Nephron (organoid): ENCODE measurements at regions not wholly inside any gene's neighbourhood (a gene's known extent, or its start where the extent isn't known, plus 50 kb on each side); places are given as distances from the start of the nearest gene placed in this dataset.

Experiments
- H3K27ac Mint-ChIP-seq, 3 experiments: 2 replicates each; pipeline ENCODE4 v1.8.0; 2020; ENCODE audit warnings: mixed read lengths in 3 of 3, mild to moderate bottlenecking in 2 of 3, moderate library complexity in 1 of 3
- H3K27me3 Mint-ChIP-seq: 2 replicates; pipeline ENCODE4 v1.8.0; 2021; ENCODE audit warnings: low read depth, mild to moderate bottlenecking, moderate library complexity, mixed read lengths
- H3K36me3 Mint-ChIP-seq: 2 replicates; pipeline ENCODE4 v1.8.0; 2020; ENCODE audit warnings: low read depth, mixed read lengths
- H3K4me1 Mint-ChIP-seq: 2 replicates; pipeline ENCODE4 v1.8.0; 2020; ENCODE audit warnings: mixed read lengths
- H3K4me3 Mint-ChIP-seq, 3 experiments: 2 replicates each; pipeline ENCODE4 v1.8.0; 2020; ENCODE audit warnings: mild to moderate bottlenecking in 3 of 3, mixed read lengths in 3 of 3, moderate library complexity in 2 of 3
- H3K9me3 Mint-ChIP-seq: 2 replicates; pipeline ENCODE4 v1.8.0; 2020; ENCODE audit warnings: mixed read lengths
- TF ChIP-seq, protein P1 (sequence below), 3 experiments: fragments of 200-600 bp; sonication (generic); IDR thresholded peaks; one replicate each; pipeline ENCODE4 v1.5.0; 2021; ENCODE audit warnings: antibody characterized with exemption in 3 of 3; ENCODE audit not compliant: unreplicated experiment in 3 of 3

DNA sequence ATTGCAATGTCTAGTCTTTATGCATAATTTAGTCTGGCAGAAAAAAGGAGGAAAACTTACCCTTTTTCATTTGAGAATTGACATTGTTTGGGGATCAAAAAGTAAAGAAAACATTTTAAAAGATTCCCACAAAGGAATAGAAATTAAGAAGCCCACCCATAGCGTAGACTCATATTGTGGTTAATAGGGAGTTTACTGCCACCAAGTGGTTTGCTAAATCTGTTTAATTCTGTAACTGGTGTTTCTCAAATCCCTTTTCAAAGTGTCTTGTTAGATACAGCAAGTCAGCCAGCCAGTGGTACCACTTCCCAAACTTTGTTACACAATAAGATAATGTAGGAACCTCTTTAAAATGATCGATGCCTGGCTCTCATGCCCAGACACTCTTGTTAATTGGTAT lies 180.3 kb downstream of the IPO8 start:
- Mint-ChIP-seq H3K4me3 (no peak overlapping the region), H3K36me3 (no peaks in the 10 kb centered on the region), H3K4me1 (peaks cover 44% of the 10 kb centered on the region), H3K27me3 (peaks cover 6% of the 10 kb centered on the region), H3K27ac (peak overlapping the region in 2 of 3 experiments; percentile 48 to 62), H3K9me3 (peaks cover 3% of the 10 kb centered on the region)
- TF ChIP-seq, protein P1, sequence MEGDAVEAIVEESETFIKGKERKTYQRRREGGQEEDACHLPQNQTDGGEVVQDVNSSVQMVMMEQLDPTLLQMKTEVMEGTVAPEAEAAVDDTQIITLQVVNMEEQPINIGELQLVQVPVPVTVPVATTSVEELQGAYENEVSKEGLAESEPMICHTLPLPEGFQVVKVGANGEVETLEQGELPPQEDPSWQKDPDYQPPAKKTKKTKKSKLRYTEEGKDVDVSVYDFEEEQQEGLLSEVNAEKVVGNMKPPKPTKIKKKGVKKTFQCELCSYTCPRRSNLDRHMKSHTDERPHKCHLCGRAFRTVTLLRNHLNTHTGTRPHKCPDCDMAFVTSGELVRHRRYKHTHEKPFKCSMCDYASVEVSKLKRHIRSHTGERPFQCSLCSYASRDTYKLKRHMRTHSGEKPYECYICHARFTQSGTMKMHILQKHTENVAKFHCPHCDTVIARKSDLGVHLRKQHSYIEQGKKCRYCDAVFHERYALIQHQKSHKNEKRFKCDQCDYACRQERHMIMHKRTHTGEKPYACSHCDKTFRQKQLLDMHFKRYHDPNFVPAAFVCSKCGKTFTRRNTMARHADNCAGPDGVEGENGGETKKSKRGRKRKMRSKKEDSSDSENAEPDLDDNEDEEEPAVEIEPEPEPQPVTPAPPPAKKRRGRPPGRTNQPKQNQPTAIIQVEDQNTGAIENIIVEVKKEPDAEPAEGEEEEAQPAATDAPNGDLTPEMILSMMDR (IDR thresholded peaks at IDR 0.05; ENCODE audit: unreplicated experiment in 3 of 3): peak; percentile 24 to 54 (median 50)

DNA sequence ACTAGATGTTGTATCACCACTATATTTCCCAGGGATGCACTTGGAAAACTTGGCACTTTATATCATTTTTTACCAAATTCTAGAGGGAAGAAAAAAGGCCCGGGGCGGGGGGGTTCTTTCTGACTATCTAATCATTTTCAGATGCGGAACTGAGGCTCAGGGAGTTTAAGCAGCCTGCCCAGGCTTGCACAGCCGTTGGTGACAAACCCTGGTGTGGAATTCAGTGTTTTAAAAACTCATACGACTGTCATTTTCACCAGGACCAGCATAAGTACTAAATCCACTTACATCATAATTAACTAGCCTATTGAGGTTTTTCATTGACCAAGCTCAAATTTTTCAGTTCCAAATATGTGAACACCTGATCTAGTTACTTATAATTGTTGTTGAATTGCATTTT lies 181.0 kb downstream of the IPO8 start:
- Mint-ChIP-seq H3K27ac (peak overlapping the region in 1 of 3 experiments; percentile 48), H3K27me3 (peaks cover 7% of the 10 kb centered on the region), H3K36me3 (no peaks in the 10 kb centered on the region), H3K4me3 (no peak overlapping the region), H3K4me1 (peaks cover 43% of the 10 kb centered on the region), H3K9me3 (peaks cover 2% of the 10 kb centered on the region)
- TF ChIP-seq, protein P1 (IDR thresholded peaks at IDR 0.05; ENCODE audit: unreplicated experiment in 3 of 3): no peak

DNA sequence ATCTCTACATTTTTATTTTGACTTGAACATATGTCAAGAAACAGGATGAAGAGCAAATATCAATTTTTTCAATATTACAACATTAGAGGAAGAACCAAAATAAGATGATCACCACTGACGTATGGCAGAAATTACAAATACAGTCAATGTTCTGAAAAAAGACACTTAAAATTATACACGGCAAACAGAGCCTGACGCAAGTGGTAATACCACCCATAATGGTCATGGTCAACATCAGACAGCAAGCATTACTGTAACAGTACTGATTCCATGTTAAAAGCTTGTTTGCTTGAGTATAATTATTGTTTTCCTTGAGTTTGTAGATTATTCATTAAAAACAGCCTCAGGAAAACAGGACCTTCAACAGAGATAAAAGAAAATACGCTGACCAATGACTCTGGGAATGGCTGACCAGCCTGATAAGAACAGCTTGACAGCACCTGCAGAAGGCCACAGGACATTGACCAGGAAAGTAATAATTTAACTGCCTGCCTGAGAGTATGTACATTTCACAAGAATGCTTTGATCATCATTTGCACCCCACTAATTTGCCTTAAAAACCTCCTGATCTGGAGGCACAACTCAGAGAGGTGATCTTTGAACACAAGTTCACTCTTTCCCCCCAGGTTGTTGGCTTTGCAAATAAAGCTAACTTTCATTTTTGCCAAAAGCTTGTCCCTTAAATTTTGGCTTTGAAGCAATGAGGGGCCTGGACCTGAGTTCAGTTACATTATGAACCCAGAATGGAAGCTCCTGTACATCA lies 187.3 kb downstream of the IPO8 start:
- TF ChIP-seq, protein P1 (IDR thresholded peaks at IDR 0.05; ENCODE audit: unreplicated experiment in 3 of 3): no peak
- Mint-ChIP-seq H3K27ac (no peak overlapping the region), H3K27me3 (peaks cover 9% of the 10 kb centered on the region), H3K9me3 (no peaks in the 10 kb centered on the region), H3K4me3 (no peak overlapping the region), H3K4me1 (no peaks in the 10 kb centered on the region), H3K36me3 (no peaks in the 10 kb centered on the region)

DNA sequence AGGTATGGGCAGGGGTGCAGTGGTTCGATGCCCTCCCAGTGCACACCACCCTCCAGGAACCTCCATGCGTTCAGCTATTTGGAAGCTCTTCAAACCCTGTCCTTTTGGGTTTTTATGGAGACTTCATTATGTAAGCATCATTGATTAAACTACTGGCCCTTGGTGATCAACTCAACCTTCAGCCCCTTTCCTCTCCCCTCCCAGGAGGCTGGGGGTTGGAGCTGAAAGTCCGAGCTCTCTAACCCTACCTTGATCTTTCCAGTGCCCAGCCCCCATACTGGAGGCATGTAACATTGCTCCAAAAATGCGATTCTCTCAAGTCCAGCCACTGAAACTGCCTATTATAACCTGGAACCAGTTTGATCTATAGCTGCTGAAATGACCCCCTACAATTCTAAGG lies 188.1 kb downstream of the IPO8 start:
- Mint-ChIP-seq H3K36me3 (no peaks in the 10 kb centered on the region), H3K4me3 (no peak overlapping the region), H3K4me1 (no peaks in the 10 kb centered on the region), H3K27me3 (peaks cover 9% of the 10 kb centered on the region), H3K27ac (no peak overlapping the region), H3K9me3 (no peaks in the 10 kb centered on the region)
- TF ChIP-seq, protein P1 (IDR thresholded peaks at IDR 0.05; ENCODE audit: unreplicated experiment in 3 of 3): no peak

DNA sequence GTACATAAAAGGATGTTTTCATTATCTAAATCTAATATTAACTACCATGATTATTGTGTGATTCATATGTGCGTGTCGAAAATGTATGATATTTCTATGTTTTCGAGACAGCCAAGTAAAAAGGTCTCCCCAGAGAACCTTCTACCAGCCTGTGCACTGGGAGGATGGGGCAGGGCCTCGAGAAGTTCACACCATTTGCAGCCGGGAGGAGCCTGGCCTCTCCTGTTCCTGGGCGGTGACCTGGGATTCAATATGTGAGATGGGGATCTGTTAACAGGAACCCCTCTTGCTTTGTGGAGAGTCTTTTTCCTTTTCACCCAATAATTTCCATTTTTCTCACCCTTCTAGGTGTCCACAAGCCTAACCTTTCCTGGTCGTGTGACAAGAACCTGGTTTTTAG lies 189.3 kb downstream of the IPO8 start:
- Mint-ChIP-seq H3K27me3 (peaks cover 9% of the 10 kb centered on the region), H3K9me3 (no peaks in the 10 kb centered on the region), H3K4me3 (no peak overlapping the region), H3K27ac (no peak overlapping the region), H3K4me1 (no peaks in the 10 kb centered on the region), H3K36me3 (no peaks in the 10 kb centered on the region)
- TF ChIP-seq, protein P1 (IDR thresholded peaks at IDR 0.05; ENCODE audit: unreplicated experiment in 3 of 3): no peak

DNA sequence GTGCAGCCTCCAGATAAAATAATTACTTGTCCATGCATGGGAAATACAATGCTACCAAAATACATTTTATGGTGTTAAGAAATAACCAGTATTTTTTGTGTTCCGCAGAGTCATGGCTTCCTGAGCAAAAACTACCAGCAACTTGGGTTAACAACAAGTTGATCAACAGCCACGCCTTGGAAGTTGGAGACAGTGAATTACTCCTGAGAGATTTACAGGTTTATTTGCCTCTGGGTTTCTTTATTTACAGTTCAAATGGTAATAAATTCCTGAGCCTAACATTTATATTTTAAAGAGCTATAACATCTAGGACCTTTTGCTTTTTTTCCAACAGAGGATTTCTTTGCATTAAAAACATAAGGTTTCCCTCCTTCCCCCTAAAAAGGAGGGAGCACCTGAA lies 194.0 kb downstream of the IPO8 start:
- TF ChIP-seq, protein P1 (IDR thresholded peaks at IDR 0.05; ENCODE audit: unreplicated experiment in 3 of 3): no peak
- Mint-ChIP-seq H3K4me3 (no peak overlapping the region), H3K9me3 (no peaks in the 10 kb centered on the region), H3K27ac (no peak overlapping the region), H3K36me3 (no peaks in the 10 kb centered on the region), H3K27me3 (no peaks in the 10 kb centered on the region), H3K4me1 (no peaks in the 10 kb centered on the region)
